ENCODE measurements at regions not wholly inside any gene's neighbourhood (a gene's known extent, or its start where the extent isn't known, plus 50 kb on each side); places are given as distances from the start of the nearest gene placed in this dataset.

- H3K4me3 ChIP-seq (replicated peaks; ENCODE audit: low read depth, low read length), result no peak overlapping the region
- DNase-seq (ENCODE audit: low read depth), result no peak
These were observed 100.0 kb upstream of the DUSP22 start for GRCh38 chr6:192313-192664.

GRCh38 chr6:193180-193579, 99.1 kb upstream of the DUSP22 start:
- no peak for TF ChIP-seq CTCF (IDR thresholded peaks at IDR 0.05; ENCODE audit: low read length, missing control alignments)
- DNase-seq (ENCODE audit: low read depth), result no peak
- no peak overlapping the region for H3K4me3 ChIP-seq (replicated peaks; ENCODE audit: low read depth, low read length)

More at GRCh38 chr6:192313-192664, 100.0 kb upstream of the DUSP22 start:
- TF ChIP-seq CTCF (IDR thresholded peaks at IDR 0.05; ENCODE audit: low read length, missing control alignments), result no peak

GRCh38 chr6:193773-194310, 98.4 kb upstream of the DUSP22 start:
- no peak for DNase-seq (ENCODE audit: low read depth)
- no peak for TF ChIP-seq CTCF (IDR thresholded peaks at IDR 0.05; ENCODE audit: low read length, missing control alignments)
- no peak overlapping the region for H3K4me3 ChIP-seq (replicated peaks; ENCODE audit: low read depth, low read length)

GRCh38 chr6:195861-196360, 96.4 kb upstream of the DUSP22 start:
- H3K4me3 ChIP-seq (replicated peaks; ENCODE audit: low read depth, low read length), result no peak overlapping the region
- no peak for TF ChIP-seq CTCF (IDR thresholded peaks at IDR 0.05; ENCODE audit: low read length, missing control alignments)
- peak; percentile 55 for DNase-seq (ENCODE audit: low read depth)

- no peak overlapping the region for H3K4me3 ChIP-seq (replicated peaks; ENCODE audit: low read depth, low read length)
- DNase-seq (ENCODE audit: low read depth), result no peak
- TF ChIP-seq CTCF (IDR thresholded peaks at IDR 0.05; ENCODE audit: low read length, missing control alignments), result no peak
These were observed 95.7 kb upstream of the DUSP22 start for GRCh38 chr6:196543-196942.

GRCh38 chr6:203661-204060, 88.6 kb upstream of the DUSP22 start:
- no peak for TF ChIP-seq CTCF (IDR thresholded peaks at IDR 0.05; ENCODE audit: low read length, missing control alignments)
- no peak overlapping the region for H3K4me3 ChIP-seq (replicated peaks; ENCODE audit: low read depth, low read length)
- no peak for DNase-seq (ENCODE audit: low read depth)

GRCh38 chr6:206264-206663, 86.0 kb upstream of the DUSP22 start:
- no peak for TF ChIP-seq CTCF (IDR thresholded peaks at IDR 0.05; ENCODE audit: low read length, missing control alignments)
- DNase-seq (ENCODE audit: low read depth), result no peak
- H3K4me3 ChIP-seq (replicated peaks; ENCODE audit: low read depth, low read length), result no peak overlapping the region
